Activated CD8-positive, alpha-beta memory T cell treated with anti-CD3 and anti-CD28 coated beads for 36 hours (primary cell): ENCODE measurements at regions not wholly inside any gene's neighbourhood (a gene's known extent, or its start where the extent isn't known, plus 50 kb on each side); places are given as distances from the start of the nearest gene placed in this dataset.
"Not testable (repeated sequence)": the region's sequence is repeated elsewhere in the genome, so short reads cannot be mapped to it uniquely, and the experiment has no call there.

Source experiments
- CTCF ChIA-PET: fragments of 350-600 bp; sonication (Branson Sonifier 250); formaldehyde crosslinking; loops from one replicate; lab custom pipeline; 2021; ENCODE audit warnings: antibody characterized with exemption; lab: Charles Lee
- POLR2A ChIA-PET: fragments of 350-600 bp; sonication (Branson Sonifier 250); formaldehyde crosslinking; loops from one replicate; lab custom pipeline; 2021; ENCODE audit warnings: antibody characterized with exemption; lab: Charles Lee

DNA sequence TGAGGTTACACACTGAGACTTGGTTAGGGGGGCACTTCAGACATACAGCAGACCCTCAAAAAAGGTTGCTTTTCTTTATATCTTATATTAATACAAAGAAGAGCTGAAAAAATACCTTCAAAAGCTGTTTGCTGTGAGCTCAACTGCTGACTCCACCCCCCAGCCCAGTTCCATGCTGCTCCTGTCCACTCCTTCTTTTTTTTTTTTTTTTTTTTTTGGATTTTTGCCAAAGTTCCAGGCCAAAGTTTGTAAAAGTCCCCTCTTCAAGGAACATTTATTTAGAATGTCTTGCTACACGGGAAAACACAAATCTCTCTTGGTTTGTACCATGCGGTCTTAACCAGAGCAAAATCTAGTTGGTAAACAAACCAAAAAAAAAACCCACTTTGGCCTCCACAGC is 85.3 kb upstream of the AKAP12 start:
- POLR2A ChIA-PET = no interaction called here
- CTCF ChIA-PET = interaction anchor here (0.7 kb wide), 1 partner anchor 37 kb away, joined by 3 read pairs; no protein-coding TSS in a partner anchor

DNA sequence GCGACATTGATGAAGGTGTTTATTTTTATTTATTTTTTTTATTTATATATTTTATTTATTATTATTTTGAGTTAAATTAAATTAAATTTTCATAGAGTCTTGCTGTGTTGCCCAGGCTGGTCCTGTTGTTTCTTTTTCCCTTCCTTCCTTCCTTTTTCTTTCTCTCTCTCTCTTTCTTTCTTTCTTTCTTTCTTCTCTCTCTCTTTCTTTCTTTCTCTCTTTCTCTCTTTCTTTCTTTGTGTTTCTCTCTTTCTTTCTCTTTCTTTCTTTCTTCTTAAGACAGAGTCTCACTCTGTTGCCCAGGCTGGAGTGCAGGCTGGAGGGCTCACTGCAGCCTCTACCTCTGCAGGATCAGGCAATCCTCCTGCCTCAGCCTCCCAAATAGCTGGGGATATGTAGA is 84.7 kb upstream of the AKAP12 start:
- POLR2A ChIA-PET = interaction anchor here (0.6 kb wide), 1 partner anchor 1146 kb away, joined by 8 read pairs; no protein-coding TSS in a partner anchor
- CTCF ChIA-PET = no interaction called here

DNA sequence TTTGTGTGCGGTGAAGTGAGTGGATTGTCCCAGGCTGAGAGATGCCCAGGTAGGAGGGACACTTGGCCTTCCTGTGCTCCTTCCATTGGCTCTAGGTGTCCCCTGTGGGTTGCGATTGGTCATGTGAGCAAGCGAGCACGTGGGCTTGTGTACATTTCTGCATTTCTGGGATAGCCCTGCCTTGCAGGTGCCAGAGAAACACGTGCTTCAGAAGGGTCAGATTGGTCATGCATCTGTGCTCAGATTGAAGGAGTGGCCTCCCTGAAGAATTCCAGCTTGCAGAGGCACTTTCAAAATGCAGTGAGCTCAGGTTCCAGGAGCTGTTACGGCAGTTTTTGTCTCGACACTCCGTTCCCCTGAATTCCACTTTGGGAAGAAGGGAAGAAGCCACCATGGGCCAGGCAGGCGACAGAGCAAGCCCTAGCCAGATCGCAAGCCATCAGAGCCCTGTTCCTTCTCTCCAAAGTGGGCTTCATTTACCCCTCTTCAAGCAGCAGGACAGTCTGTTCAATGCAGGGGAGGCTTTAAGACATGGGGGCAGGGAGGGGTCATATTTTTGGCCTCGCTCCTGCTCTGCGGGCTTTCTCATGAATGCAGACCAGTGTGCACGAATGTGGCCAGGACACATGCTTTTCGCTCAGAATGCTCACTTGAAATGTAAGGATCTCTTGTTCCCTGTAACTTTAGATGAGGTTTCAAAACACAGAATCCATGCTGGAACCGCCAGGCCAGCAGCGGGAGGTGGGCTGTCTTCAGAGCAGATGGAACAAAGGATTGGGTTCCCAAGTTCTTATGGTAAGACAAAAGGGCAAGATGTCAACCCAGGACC is 78.6 kb upstream of the AKAP12 start:
- ChIA-PET POLR2A (no interaction called here), CTCF (no interaction called here)

- ChIA-PET CTCF (no interaction called here), POLR2A (no interaction called here)
Measured at GRCh38 chr6:151164383-151164782, 75.4 kb upstream of the AKAP12 start.

GRCh38 chr6:151166180-151166579 is 73.6 kb upstream of the AKAP12 start:
- ChIA-PET CTCF (no interaction called here), POLR2A (no interaction called here)

DNA sequence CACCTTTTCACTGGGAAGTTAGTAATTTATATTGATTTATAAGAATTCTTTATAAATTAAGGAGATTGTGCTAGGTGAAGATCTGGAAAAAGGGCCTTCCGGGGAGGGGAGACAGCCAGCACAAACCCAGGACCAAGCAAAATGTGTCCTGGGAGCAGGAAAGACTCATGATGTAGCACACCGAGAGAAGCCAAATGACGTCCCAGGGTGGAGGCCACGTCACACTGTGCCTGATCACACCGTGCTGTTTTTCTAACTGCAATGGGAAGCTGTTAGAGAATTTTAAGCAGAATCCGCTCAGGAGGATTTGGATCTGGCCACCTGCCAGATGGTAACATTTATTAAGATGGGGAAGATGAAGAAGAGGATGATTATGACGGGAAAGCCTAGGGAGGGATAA is 72.7 kb upstream of the AKAP12 start:
- CTCF ChIA-PET = no interaction called here
- POLR2A ChIA-PET = no interaction called here

- ChIA-PET POLR2A (no interaction called here), CTCF (no interaction called here)
Measured at GRCh38 chr6:151170622-151171246, 69.0 kb upstream of the AKAP12 start.

GRCh38 chr6:151172751-151173150 is 67.0 kb upstream of the AKAP12 start:
- POLR2A ChIA-PET = no interaction called here
- CTCF ChIA-PET = interaction anchor here (0.7 kb wide), 1 partner anchor 1443 kb away, joined by 3 read pairs; no protein-coding TSS in a partner anchor

- CTCF ChIA-PET = no interaction called here
- POLR2A ChIA-PET = no interaction called here
Measured at GRCh38 chr6:151175662-151176445, 63.9 kb upstream of the AKAP12 start.

- POLR2A ChIA-PET = no interaction called here
- CTCF ChIA-PET = interaction anchor here (0.6 kb wide), 1 partner anchor 245 kb away, joined by 4 read pairs; no protein-coding TSS in a partner anchor
Measured at GRCh38 chr6:151176911-151177770, 62.6 kb upstream of the AKAP12 start.

GRCh38 chr6:151178373-151178772 is 61.4 kb upstream of the AKAP12 start:
- POLR2A ChIA-PET = no interaction called here
- CTCF ChIA-PET = no interaction called here

DNA sequence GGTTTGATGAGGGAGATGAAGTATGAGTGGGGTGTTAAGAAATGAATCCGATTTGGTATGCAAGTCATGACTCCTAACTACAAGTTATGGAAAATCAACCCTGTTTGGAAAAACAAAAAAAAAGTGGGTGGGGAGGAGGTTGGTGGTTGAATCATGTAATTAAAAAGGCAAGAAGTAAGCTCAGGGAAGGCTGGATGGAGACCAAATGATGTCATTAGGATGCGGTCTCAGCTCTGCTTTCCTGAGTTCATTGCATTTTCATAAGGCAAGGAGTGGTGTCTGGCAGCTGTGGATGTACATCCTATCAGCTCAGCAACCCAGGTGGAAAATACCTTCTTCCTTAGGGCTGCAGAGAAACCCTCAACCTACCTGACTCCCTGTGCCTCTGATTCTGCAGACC is 60.4 kb upstream of the AKAP12 start:
- CTCF ChIA-PET = interaction anchor here (1.1 kb wide), 1 partner anchor 10 kb away, joined by 3 read pairs; no protein-coding TSS in a partner anchor
- POLR2A ChIA-PET = no interaction called here

- ChIA-PET POLR2A (no interaction called here), CTCF (interaction anchor here (0.8 kb wide), 1 partner anchor 27 kb away, joined by 3 read pairs; no protein-coding TSS in a partner anchor)
Measured at GRCh38 chr6:151180330-151181048, 59.3 kb upstream of the AKAP12 start.

GRCh38 chr6:151181706-151182363 is 57.9 kb upstream of the AKAP12 start:
- CTCF ChIA-PET = no interaction called here
- POLR2A ChIA-PET = no interaction called here

- CTCF ChIA-PET, POLR2A ChIA-PET: not testable (repeated sequence)
Measured at GRCh38 chr6:151182958-151183357, 56.8 kb upstream of the AKAP12 start.

DNA sequence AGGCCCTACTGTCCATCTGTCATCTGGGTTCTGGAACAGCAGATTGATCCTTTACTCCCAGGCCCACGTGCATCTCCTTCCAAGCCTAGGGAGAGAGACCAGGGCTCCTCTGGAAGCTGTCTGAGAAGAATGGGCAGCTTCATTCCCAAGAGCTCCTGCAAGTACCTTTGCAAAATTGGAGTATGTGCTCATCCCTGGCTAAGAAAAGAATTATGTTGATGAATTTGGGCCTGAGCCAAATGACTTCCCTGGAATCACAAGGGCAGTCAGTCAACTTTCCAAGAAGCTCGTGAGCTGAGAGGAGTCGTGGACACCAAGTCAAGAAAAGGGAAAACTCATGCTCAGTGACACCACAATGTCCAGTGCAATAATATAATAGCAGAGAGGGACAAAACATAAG is 54.6 kb upstream of the AKAP12 start:
- ChIA-PET POLR2A (no interaction called here), CTCF (no interaction called here)

DNA sequence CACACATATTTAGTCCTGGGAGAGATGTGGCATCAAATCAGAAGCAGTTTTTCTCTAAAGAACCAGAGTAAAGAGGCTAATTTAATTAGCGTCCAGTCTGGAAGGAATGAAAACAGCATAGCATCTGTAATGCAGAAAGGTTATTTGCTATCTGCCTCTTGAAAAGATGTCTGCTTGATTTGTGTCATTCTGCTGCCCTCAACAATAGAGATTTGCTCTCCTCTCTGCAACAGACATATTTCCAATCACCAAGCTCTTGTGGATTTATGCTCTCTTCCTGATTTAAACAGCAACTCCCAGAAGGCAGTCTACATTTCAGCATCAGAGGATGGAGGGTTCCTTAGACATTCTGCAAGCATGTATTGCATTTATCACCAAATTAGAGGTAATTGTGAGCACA is 53.5 kb upstream of the AKAP12 start:
- POLR2A ChIA-PET = no interaction called here
- CTCF ChIA-PET = no interaction called here

GRCh38 chr6:151186804-151187330 is 52.9 kb upstream of the AKAP12 start:
- CTCF ChIA-PET = no interaction called here

More at GRCh38 chr6:151186804-151187330, 52.9 kb upstream of the AKAP12 start:
- POLR2A ChIA-PET = no interaction called here
